ENCODE measurements at regions not wholly inside any gene's neighbourhood (a gene's known extent, or its start where the extent isn't known, plus 50 kb on each side); places are given as distances from the start of the nearest gene placed in this dataset.

DNA sequence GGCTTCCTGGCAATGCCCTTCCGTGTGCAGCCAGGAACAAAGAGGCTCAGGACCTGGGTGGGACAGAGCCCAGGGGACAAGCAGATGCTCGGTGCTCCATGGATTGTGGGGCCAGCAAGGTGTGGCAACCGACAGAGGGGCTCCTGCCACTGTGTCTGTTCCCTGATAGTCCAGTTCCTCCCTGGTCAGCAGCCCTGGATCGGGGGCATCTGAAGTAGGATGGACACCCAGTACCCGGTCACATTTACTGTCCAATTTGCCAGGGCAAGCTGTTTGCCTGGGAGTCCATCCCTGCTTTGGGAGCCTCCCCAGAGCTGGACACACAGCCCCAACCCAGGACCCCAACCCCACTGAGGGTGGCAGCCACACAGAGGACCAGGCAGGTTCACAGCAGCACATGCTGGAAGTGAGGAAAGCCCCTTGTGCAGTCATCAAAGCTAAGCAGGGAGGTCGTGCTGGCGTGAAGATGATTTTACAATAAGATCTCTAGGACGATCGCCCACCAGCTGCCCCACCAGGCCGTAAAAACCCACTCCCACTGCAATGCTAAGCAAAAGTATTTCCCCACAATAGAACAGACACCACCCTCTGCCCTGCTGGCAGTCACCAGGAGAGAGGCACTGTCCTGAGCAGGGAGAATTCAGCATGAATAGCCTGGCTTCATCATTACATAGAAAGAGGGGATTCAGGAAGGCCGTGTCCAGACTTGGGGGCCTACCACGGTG lies 141.7 kb downstream of the NDUFA10 start:
- no peak for DNase-seq (ENCODE audit: low read depth in 3 of 3, low spot score in 2 of 3)

GRCh38 chr2:239882781-239883180 lies 142.4 kb downstream of the NDUFA10 start:
- no peak for DNase-seq (ENCODE audit: low read depth in 3 of 3, low spot score in 2 of 3)

DNA sequence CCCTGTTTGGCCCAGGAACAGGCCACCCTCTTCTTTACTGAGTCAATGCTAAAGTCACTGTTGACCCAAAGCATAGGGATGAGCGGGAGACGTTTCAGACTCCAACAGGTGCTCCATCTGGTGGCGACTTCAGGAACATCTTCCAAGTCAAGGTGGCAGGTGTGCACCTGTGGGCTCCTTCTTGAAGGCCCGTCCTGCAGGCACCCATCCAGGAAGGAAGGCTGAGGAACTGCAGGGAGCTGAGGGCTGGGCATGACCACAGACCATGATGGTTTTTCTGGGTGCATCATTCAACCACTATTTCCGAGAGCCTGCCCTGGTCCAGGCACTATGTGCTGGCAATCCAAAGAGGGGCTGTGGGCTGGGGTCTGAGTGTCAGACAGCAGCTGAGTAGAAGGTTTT lies 142.8 kb downstream of the NDUFA10 start:
- DNase-seq (ENCODE audit: low read depth in 3 of 3, low spot score in 2 of 3) = peak in 2 of 3 donors; percentile 41 to 42

- no peak for DNase-seq (ENCODE audit: low read depth in 3 of 3, low spot score in 2 of 3)
Measured at GRCh38 chr2:239881561-239882320, 143.4 kb downstream of the NDUFA10 start.

DNA sequence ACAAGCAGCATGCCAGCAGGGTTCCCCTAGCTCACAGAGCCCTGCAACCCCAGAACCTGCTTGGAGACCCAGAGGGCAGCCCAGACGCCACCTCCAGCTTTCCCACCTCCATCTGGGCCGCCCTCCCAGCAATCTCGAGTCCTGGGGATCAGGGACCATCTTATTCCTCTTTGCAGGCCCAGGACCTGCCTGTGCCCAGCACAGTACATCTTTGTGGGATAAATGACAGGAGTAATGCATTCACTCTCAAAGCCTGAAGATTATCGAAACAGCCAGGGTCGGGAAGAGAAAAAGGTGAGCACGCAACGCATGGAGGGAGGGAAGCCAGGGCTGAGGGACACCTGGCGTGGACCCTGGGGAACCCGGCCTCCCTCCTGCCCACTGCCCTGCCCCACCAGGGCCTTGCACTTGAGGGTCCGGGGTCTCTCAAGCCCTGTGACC lies 144.1 kb downstream of the NDUFA10 start:
- DNase-seq (ENCODE audit: low read depth in 3 of 3, low spot score in 2 of 3) = no peak

DNA sequence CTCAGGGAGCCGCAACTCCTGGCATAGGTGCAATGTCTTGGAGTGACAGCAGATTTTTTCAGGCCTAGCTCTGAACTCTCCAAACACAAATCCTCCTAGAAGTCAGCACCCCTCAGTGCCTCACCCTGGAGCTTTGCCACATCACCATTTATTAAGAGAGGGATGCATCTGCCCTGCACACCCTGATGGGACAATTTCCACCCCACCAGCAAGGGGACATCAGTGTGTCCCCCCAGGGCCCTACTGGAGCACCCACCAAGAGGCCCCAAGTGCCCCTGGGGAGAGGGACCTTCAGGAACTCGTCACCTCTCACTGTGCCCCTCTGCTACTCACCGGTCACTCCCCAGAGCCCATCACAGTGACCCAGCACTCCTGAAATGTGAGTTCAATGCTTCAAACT lies 144.7 kb downstream of the NDUFA10 start:
- DNase-seq (ENCODE audit: low read depth in 3 of 3, low spot score in 2 of 3) = no peak

GRCh38 chr2:239879423-239880084 lies 145.6 kb downstream of the NDUFA10 start:
- no peak for DNase-seq (ENCODE audit: low read depth in 3 of 3, low spot score in 2 of 3)

DNA sequence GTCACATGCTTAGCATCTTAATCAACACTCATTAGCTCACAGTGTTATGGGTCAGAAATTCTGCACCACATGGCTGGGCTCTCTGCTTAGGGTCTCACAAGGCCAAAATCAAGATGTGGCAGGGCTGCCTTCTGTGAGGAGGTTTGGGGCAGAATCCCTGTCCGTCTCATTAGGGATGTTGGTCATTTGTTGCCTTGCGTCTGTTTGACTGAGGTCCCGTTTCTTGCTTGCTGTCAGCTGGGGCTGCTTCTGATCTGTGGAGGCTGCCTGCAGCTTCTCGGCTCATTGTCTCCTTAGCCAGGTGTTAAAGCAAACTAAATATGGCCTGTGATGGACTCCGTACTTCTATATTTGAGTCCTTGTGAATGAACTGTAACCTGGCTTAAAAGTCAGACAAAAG lies 146.5 kb downstream of the NDUFA10 start:
- DNase-seq (ENCODE audit: low read depth in 3 of 3, low spot score in 2 of 3) = no peak

DNA sequence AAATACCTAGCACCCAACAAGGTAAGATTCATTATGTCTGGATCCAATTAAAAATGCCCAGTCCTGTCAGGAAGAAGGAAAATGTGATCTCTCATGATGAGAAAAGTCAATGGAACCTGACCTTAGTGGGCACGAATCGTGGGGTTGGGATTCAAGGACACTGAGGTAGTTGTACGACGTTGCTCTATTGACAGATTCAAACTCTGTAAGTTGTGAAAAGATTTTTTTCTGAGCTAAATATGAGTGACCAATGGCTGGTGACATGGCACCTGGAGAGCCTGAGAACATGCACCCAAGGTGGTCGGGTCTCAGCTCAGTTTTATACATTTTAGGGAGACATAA lies 148.2 kb downstream of the NDUFA10 start:
- DNase-seq (ENCODE audit: low read depth in 3 of 3, low spot score in 2 of 3) = no peak

- DNase-seq (ENCODE audit: low read depth in 3 of 3, low spot score in 2 of 3) = no peak
Measured at GRCh38 chr2:239876271-239876947, 148.7 kb downstream of the NDUFA10 start.

DNA sequence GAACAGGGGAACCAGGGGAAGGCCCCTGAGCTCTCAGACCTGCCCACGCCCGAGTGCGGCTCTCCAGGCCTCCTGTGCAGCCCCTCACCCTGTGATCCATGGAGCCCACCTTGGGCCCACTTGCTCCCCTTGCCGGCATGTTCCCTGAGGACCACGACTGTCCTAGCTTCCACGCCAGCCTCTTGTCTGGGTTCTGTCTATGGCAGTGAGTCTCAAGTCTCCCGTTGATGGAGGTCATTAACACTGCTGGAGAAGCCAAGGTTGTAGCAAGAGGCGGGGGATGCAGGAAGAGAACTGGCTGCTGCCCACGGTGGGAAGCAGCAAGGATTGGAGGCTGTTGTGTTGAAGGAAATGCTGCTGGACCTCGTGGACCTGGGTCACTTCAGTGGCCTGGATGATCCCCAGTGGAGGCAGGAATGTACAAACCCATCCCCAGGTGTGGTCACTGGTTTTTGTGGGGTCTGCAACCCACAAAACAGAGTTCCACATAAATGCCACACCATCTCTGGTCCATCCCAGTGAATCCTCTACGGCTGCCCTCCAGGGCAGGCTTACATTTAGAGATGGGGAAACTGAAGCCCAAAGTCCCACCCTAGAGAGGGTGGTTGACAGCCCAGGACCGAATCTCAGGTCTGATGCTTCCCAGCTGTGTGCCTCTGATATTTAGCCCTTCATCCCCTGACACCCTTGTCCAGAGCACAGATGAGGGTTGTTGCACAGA lies 150.3 kb downstream of the NDUFA10 start:
- DNase-seq (ENCODE audit: low read depth in 3 of 3, low spot score in 2 of 3) = no peak

DNA sequence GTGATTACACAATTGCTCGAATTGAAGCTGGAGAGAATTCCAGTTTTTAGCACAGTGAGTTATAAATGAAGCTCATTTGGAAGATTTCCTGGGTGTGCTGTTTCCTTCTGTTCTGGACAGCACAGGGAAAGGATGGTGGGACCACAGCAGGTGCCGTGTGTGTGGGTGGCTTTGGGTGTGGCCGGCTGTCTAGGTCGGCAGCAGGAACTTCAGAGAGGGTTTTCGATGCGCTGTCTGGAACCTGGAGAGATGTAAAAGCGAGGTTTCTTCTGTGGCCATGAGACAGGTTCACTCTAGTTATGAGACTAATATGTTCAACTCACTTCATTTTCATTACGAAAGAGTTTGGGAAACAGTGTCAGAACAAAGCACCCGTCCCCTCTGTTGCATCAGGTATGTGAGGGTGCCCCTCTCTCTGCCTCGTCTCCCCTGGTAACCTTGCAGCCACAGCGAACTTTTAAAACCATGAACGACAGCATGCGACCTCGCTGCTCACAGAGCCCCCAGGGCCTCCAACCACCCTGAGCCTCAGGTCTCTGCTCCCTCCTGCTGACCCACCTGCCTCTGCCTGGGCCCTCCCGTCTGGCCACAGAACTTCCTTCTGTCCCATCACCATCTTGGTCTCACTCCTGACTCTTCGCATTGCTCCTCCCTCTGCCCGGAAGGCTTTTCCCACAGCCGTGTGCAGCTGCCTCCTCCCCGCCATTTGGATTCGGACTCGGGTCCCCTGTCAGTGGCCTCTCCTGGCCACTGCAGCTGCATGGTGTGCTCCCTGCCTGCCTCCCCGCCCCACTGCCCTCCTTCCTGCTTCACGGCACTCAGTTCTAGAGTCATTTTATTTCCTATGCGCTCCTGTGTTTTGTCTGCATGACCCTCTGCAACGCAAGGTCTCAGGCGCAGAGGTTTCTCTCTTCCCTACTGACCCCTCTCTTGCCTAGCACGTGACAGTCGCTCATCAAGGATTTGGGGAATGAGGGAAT lies 151.2 kb downstream of the NDUFA10 start:
- DNase-seq (ENCODE audit: low read depth in 3 of 3, low spot score in 2 of 3) = no peak

DNA sequence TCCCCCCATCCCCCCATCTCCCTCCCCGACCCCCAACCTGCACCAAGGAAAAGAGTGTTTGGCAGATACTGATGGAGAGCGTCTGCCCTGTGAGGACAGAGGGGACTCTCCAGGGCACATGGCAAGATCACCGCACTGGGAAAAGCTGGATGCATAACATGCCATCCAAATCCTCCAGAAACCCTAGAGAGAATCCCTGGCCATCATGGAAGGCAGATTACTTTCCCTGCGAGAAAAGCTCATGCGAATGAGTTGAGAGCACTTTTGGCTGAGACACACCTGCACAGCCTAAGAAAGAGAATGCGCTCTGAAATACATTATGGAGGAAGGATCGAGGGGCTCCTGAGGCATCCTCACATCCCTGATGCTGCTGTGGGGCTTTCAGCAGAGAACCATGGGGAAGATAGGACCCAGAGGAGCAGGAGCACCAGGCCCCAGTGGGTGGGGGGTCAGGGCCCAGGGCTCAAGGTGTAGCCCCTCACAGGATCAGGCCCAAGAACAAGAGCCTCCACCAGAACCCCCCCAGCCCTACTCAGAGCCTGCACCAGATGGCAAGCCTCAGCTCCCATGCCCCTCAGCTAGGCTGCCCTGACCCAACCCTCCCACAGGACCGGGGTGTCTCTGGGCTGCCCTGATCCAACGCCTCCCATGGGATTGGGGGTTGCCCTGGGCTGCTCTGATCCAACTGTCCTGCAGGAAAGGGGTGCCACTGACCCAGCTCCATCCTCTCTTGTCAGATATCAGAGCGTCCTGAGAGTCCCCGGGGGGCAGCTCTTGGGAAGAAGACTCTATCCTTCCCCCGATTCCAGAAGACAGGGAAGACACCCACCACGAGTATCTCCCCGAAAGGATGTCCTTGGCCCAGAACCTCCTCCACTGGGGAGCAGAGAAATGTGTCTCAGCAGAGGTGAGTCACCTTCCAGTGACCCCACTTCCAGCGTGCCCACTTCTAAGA lies 153.4 kb downstream of the NDUFA10 start:
- no peak for DNase-seq (ENCODE audit: low read depth in 3 of 3, low spot score in 2 of 3)

GRCh38 chr2:239870863-239871262 lies 154.3 kb downstream of the NDUFA10 start:
- no peak for DNase-seq (ENCODE audit: low read depth in 3 of 3, low spot score in 2 of 3)

DNA sequence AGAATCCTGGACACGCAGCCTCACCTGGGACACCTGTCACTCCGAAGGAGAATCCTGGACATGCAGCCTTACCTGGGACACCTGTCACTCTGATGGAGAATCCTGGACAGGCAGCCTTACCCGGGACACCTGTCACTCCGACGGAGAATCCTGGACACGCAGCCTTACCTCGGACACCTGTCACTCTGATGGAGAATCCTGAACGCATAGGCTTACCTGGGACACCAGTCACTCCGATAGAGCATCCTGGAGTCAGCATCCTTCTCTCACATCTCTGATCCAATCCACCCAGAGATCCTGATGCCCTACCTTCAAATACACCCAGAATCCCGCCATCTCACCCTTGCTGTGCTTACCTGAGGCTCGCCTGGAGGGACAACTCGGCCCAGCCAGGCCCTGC lies 154.9 kb downstream of the NDUFA10 start:
- no peak for DNase-seq (ENCODE audit: low read depth in 3 of 3, low spot score in 2 of 3)

GRCh38 chr2:239869272-239870155 lies 155.6 kb downstream of the NDUFA10 start:
- DNase-seq (ENCODE audit: low read depth in 3 of 3, low spot score in 2 of 3) = no peak

DNA sequence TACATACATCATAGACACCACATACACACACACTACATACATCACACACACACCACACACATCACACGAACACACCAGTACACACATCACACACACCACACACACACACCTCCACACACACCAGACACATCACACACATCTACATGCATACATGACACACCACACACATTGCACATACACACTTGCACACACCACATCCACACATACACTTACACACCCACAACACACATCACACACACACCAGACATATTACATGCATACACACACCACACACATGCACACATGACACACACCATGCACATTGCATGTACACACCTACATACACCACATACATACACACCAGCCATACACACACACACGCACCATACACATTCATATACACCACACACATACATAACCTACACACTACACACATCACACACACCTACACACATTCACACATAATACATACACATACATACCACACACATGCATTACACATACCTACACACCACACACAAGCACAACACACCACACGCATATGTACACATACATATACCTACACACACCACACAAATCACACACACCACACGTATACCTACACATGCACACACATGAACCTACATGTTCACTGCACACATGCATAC lies 156.5 kb downstream of the NDUFA10 start:
- no peak for DNase-seq (ENCODE audit: low read depth in 3 of 3, low spot score in 2 of 3)

Data from right renal cortex interstitium (tissue), 3 donors.